RPMI7951 (cell line): ENCODE measurements at regions not wholly inside any gene's neighbourhood (a gene's known extent, or its start where the extent isn't known, plus 50 kb on each side); places are given as distances from the start of the nearest gene placed in this dataset.

Experiments used
- DNase-seq: peaks from one replicate; pipeline ENCODE4 v3.0.0-alpha.2; 2012; ENCODE audit warnings: low read depth

GRCh38 chr1:4422504-4423289 lies 231.7 kb upstream of the AJAP1 start:
- no peak for DNase-seq

- DNase-seq: no peak
Observed at GRCh38 chr1:4424254-4424653, 230.2 kb upstream of the AJAP1 start.

GRCh38 chr1:4424766-4425165 lies 229.6 kb upstream of the AJAP1 start:
- DNase-seq: no peak

- no peak for DNase-seq
Observed at GRCh38 chr1:4425892-4426291, 228.5 kb upstream of the AJAP1 start.

GRCh38 chr1:4428711-4429110 lies 225.7 kb upstream of the AJAP1 start:
- no peak for DNase-seq

GRCh38 chr1:4430406-4431365 lies 223.7 kb upstream of the AJAP1 start:
- no peak for DNase-seq

GRCh38 chr1:4431491-4431890 lies 222.9 kb upstream of the AJAP1 start:
- DNase-seq: no peak

GRCh38 chr1:4433075-4433474 lies 221.3 kb upstream of the AJAP1 start:
- DNase-seq: no peak

- DNase-seq: no peak
Observed at GRCh38 chr1:4444086-4444485, 210.3 kb upstream of the AJAP1 start.

GRCh38 chr1:4447778-4448420 lies 206.5 kb upstream of the AJAP1 start:
- no peak for DNase-seq

GRCh38 chr1:4449972-4450371 lies 204.4 kb upstream of the AJAP1 start:
- no peak for DNase-seq

- no peak for DNase-seq
Observed at GRCh38 chr1:4452701-4453100, 201.7 kb upstream of the AJAP1 start.

GRCh38 chr1:4460052-4460451 lies 194.4 kb upstream of the AJAP1 start:
- no peak for DNase-seq

- DNase-seq: no peak
Observed at GRCh38 chr1:4460651-4461050, 193.8 kb upstream of the AJAP1 start.

GRCh38 chr1:4461726-4462290 lies 192.6 kb upstream of the AJAP1 start:
- no peak for DNase-seq

- DNase-seq: no peak
Observed at GRCh38 chr1:4462831-4463484, 191.5 kb upstream of the AJAP1 start.

- no peak for DNase-seq
Observed at GRCh38 chr1:4463631-4464030, 190.8 kb upstream of the AJAP1 start.

- no peak for DNase-seq
Observed at GRCh38 chr1:4464478-4464877, 189.9 kb upstream of the AJAP1 start.

- no peak for DNase-seq
Observed at GRCh38 chr1:4467241-4467640, 187.2 kb upstream of the AJAP1 start.

- no peak for DNase-seq
Observed at GRCh38 chr1:4468386-4468785, 186.0 kb upstream of the AJAP1 start.

- no peak for DNase-seq
Observed at GRCh38 chr1:4468804-4469514, 185.4 kb upstream of the AJAP1 start.
